Sigmoid colon (tissue), 3 donors: ENCODE measurements at regions not wholly inside any gene's neighbourhood (a gene's known extent, or its start where the extent isn't known, plus 50 kb on each side); places are given as distances from the start of the nearest gene placed in this dataset.

Source experiments
- CTCF ChIP-seq, 4 experiments: fragments of 450-650 bp in 3 of 4; fragments of 200-600 bp in 1 of 4; IDR thresholded peaks; one replicate each; pipeline ENCODE4 v1.5.1; 2016 to 2019; ENCODE audit warnings: antibody characterized with exemption in 4 of 4, mild to moderate bottlenecking in 3 of 4, moderate library complexity in 2 of 4
- POLR2A ChIP-seq, 2 donors: fragments of 450-650 bp; IDR thresholded peaks; one replicate each; pipeline ENCODE4 v1.6.1; 2016; ENCODE audit warnings: antibody characterized with exemption in 2 of 2, mild to moderate bottlenecking in 2 of 2, moderate library complexity in 2 of 2

- TF ChIP-seq CTCF (IDR thresholded peaks at IDR 0.05) (no peak), POLR2A (IDR thresholded peaks at IDR 0.05) (no peak)
Measured at GRCh38 chr16:56115817-56116576, 75.3 kb upstream of the GNAO1 start.
